NCI-H460 (cell line): ENCODE measurements at regions not wholly inside any gene's neighbourhood (a gene's known extent, or its start where the extent isn't known, plus 50 kb on each side); places are given as distances from the start of the nearest gene placed in this dataset.

Experiments
- DNase-seq: peaks from one replicate; pipeline ENCODE4 v3.0.0-alpha.2; 2016; ENCODE audit warnings: low read depth; ENCODE audit errors: extremely low read depth

DNA sequence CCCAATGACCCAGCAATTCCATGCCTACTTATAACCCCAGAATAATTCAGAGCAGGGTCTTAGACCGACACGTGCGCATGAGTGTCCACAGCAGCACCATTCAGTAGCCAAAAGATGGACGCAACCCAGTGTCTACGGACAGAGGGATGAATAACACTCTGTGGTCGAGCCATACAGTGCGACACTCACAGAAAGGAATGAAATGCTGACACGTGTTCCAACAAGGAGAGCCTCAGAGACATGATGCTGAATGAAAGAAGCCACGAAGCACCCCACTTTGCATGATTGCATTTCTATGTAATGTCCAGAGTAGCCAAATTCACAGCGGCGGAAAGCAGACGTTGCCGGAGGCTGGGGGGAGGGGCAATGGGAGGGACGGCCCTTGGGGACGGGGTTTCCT is 134.4 kb downstream of the CTTN start:
- DNase-seq: no peak

DNA sequence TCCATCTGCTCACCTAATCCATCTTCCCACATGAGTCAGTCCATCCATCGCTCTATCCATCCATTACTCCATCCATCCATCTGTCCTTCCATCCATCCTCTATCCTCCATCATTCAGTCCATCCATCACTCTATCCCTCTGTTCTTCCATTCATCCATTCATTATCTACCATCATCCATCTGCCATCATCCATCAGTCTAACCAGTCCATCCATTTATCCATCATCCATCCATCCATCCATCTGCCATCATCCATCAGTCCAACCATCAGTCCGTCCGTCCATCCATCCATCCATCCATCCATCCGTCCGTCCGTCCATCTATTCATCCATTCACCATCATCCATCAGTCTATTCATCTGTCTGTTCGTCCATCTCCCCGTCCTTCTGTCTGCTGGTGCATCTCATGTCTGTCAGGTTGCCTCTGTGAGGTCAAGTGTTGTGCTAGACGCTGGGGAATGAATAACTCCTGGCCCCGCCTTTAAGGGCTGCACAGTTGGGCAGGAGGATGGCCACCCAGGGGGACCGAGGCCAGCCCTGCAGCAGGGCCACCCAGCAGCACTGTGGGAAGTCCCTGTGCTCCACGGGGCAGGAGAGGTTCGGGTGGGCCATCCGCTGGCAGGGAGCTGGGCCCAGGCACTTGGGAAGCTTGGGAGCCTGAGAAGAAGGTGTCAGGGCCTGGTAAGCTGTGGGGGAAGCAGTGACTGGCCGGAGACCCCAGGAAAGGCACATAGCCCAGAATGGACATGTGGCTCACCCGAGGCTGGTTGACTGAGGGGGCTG is 137.1 kb downstream of the CTTN start:
- DNase-seq: no peak

DNA sequence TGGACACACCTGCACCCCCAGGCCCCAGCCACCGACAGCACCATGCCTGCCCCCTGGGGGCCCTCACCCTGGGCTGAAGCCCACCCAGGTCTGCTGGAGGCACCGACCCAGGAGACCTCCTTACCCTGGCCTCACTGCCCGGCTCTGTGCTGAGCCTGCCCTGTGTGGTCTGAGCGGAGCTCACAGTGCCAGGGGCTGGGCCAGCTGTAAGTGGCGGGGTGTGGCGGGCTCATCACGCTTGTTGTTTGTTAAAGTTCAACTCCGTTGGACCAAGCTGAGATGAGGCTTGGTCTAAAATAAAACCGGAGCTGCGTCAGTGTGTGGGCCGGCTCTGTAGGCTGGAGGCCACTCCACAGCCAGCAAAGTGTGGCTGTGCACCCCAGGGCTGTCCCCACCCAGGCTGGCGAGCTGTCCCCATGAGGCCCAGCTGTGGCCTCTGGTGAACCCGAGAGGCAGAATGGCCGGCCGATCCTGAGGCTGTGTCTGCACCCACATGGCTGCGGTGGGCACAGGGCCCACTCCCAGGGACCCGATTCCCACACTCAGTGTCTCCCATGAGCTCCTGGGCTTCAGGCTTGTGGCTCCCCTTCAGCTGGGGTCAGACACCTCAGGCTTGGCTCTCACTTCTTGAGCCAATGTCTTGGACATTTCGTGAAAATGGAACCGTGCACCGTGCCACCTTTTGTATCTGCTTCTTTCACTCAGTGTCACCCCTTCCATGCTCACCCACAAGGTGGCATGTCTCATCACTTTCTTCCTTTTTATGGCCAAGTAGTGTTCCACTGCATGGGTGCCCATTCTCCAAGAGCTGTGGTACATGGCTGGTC is 137.9 kb downstream of the CTTN start:
- DNase-seq: no peak

DNA sequence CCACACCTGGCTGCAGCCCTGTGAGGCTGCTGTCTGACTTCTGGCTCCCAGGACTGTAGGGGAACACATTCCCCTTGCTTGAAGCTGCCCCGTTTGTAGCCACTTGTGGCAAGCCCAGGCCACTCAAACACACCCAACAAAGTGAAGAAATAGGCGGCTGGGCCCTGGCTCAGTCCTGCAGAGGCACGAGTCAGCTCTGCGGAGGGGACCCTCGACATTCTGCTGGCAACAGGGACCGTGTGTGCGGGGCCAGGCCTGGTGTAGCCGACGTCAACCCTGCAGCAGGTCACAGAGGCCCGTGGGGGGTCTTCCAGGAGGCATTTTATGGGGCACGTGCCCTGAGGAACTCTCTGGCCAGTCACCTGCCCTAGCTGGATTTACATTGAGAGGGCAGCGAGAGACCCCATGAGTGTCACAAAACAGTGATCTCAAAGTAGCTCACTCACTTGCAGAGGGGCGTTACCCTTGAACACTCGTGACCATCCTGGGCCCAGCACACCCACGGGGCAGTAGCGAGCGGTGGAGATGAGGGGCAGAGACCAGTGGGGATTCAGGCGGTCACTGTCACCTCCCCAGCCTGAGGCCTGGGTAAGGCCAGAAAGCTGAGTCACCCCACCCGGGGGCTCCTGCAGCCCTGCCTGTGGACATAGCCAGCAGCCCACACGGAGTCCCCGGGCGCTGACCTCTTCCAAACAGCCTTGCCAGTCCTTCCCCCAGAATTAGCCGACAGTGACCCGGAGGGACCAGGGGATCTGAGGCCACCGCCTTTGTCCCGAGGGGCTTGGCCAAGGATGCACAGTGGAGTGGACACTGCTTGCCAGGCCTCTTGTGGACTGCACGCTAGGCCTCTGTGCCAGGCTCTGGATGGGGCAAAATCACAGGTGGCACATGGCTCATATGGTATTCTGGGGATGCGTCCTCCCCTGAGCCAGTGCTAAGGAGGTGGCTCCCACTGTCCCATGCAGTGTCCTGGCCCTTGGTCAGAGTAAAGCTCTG is 139.5 kb downstream of the CTTN start:
- no peak for DNase-seq

DNA sequence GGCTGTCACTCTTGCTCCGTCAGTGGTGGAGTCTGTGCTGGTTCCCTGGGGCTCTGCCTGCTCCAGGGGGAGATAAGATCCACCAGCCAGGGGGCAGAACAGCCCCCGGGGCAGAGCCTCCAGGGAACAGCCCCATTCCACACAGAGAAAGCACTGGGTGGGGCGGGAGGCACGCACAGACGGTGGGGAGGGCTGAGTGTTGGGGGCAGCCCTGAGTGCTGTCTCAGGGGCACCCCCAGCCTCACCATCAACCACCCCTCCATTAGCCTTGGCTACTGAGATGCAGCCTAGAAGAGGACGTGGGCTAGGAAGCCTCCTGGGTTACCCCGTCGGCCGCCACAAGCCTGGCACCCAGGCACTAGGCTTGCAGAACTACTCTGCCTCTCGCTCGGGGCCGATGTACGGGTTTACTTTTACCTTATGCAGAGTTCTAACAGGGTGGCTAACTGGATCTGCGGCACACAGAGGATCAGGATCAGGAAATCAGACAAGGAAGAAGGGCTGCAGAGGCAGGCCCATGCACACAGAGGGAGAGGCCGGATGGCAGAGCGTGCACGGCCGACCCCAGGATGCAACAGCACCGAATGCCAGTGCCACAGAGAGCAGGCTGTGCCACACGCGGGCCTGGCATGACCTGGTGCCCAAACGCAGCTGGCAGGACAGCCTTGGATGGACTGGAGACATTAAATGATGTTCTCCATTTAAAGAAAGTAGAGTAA is 140.5 kb downstream of the CTTN start:
- DNase-seq: no peak

DNA sequence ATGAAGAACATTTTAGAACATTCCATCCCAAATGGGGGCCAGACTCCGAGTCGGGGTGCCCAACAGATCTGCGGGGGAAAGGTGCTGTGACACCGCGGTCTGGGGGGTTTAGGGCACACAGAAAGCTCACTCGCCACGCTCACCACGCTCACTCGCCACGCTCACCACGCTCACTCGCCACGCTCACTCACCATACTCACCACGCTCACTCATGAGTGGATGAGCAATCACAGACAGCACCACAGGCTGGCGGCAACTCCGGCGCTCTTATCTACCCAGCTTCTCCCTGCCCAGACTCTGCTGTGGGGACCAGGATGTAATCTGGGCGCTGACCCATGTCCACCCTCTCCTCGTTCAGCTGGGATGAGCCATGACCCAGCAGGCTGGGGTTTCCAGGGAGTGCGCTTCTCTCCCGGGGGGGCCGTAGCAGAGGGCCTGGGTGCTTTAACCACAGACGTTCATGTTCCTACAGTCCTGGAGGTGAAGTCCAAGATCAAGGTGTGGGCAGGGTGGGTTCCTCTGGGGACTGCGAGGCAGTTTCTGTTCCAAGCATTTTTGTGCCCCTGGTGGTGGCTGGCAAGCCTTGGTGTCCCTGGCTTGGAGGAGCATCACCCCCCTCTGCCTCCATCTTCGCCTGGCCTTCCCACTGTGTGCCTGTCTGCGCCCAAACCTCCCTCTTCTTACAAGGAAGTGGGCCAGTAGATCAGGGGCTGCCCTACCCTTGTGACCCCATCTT is 141.2 kb downstream of the CTTN start:
- DNase-seq: no peak

DNA sequence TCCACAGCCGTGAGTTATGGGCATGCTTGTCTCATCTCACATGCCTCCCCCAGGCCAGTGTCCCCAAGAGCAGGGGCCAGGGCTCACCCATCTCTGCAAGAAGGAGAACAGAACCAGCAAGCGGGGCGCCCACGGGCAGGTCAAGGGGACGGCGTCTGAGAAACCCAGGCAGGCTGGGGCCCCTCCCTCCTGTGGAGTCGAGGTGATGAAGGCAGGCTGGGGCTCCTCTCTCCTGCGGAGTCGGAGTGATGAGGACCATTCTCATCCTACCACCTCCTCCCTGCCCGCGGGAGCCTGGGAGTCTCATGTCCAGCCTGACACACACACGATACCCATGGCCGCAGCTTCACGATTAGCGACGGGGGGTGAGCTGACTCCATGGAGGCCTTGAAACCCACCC is 141.9 kb downstream of the CTTN start:
- no peak for DNase-seq

GRCh38 chr11:70541176-70541575 is 142.8 kb downstream of the CTTN start:
- DNase-seq: no peak

DNA sequence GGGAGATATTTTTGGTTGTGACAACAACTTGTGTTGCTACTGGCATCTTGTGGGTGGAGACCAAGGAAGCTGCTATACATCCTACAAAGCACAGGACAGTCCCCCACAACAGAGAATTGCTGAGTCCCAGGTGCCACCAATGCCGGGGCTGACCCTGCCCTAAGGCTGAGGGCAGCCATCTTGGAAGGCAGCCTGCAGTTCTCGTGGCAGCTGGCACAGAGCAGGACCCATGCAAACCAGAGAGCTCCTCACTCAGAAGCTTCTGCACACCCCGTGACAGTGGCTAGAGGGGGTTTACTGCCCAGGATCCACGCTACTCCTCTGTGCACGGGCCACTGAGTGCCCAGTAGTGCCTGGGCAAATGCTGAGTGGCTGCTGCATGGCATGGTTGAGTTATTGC is 143.4 kb downstream of the CTTN start:
- no peak for DNase-seq

DNA sequence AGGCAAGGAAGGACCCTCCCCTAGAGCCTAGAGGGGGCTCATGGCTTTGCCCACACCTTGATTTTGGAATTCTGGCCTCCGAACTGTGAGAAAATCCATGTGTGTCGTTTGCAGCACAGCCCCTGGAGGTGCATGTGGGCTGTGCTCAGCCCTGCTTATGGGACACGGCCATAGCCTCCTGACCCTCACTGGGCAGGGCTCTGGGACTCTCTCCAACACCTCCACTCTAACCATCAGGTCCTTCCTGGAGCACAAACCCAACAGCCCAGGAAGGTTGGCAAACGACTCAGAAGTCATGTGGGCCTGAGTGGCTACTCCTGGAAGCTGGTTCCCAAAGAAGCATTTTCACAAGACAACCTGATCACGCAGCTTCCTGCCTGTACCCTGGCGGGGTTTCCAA is 144.1 kb downstream of the CTTN start:
- DNase-seq: no peak

GRCh38 chr11:70542811-70543210 is 144.5 kb downstream of the CTTN start:
- no peak for DNase-seq

DNA sequence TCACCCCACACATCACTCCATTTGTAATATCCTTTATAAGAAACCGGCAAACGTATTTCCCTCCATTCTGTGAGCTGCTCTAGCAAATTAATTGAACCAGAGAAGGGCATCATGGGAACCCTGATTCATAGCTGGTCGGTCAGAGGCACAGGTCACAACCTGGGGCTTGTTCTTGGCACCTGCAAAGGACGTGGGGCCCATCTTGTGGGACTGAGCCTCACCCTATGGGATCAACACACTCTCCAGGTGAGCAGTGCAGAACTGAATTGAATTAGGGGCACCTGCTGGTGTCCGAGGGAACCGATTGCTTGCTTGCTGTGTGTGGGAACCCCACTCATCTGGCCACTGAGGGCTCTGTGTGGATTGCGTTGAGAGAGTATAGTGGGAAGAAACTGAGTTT is 145.3 kb downstream of the CTTN start:
- no peak for DNase-seq

DNA sequence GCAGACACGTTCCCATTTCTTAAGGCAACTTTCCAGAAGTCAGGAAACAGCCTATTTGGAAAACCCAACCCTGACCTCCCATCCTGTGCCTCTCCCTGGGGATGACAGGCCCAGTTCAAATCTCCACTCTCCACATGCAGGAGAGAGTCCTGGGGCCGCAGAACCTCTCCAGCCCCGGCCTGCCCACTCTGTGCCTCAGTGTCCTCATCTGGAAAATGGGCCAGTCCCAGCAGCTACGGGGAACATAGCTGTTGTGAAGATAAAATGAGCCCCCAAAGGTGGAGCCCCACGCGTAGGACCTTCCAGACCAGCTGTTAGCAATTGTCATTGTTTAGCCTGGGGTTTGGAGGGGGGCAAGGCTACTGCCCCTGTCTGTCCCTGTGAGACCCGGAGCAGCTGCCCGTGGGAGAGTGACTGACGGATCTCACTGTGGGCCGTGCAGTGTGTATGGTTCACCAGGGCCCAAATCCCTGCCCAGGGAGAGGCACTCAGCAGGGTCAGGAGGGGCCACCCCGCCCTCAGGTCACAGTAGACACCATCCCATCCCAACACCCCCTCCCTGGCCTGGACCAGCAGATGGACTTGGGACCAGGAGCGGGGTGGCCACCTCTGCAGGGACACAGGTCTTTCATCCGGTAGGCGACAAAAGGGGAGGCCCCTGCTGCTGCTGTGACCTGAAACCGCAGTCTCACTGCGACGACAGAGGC is 145.9 kb downstream of the CTTN start:
- no peak for DNase-seq

DNA sequence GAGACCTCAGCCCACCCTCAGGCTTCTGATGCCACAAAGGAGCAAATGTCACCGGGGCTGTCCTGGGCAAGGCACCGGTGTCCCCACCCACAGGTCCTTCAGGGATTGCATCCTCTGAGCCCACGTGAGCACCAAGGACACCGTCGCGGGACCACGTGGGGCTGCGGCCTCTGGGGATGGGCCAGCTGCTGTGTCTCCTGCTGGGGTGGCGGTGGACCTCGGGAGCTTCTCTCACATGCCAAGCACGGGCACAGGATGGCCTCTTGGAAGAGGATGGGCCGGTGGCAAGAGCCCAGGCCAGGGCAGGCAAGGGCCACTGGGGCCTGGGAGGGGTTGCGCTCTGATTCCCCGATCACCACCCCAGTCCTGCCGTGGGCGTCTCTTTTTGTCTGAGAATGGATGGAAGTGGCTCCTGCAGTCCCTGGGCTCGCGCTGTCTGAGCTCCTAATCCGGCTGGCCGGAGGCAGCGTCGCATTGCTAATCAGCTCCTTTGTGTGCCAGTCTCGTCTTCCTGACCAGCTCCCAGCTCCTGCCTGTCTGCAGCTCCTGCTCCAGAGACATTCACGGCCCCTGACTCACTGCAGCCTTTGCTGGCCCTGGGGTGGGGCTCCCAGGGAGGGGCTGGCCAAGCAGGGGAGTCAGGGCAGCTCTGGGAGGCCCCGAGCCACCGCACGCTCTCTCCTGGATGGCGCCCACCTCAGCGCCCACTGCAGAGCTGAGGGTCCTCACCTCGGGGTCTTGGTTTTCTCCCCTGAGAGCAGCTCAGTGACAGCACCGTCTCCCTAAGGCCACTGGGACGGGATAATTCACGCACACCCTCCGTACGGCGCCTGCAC is 146.7 kb downstream of the CTTN start:
- no peak for DNase-seq

- no peak for DNase-seq
These were observed 147.2 kb downstream of the CTTN start for GRCh38 chr11:70545610-70545912.

DNA sequence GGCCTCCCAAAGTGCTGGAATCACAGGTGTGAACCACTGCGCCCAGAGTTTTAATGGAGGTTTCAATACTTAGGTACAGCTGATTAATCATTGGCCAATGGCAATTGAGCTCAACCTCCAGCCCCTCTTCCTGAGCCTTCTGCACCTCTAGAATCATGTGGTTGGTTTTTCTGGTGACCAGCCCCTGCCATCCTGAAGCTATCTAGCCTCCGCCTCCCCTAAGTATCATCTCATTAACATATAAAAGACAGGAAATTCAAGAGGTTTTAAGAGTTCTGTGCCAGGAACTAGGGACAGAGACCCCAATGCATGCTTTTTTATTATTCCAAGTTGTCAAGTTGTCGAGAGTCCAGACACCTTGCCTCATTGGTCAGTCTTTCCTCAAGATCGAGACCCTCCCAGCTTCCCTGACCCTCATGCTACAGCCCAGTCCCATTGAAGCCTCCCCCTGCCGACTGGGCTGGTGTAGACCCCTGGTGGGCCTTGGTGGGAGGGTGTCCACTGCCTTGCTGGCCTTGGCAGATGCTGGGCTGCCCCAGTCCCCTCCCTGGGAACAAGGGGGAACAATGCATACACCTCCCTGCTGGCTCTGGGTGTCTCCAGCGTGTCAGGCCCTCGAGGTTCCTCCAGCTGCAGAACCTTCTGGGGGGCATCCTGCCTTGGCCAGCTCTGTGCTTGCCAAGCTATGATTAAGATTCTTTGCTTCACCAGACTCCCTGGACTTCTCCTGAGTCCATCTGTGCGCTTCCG is 148.0 kb downstream of the CTTN start:
- no peak for DNase-seq

- no peak for DNase-seq
These were observed 149.1 kb downstream of the CTTN start for GRCh38 chr11:70547386-70547785.
